ENCODE measurements at regions not wholly inside any gene's neighbourhood (a gene's known extent, or its start where the extent isn't known, plus 50 kb on each side); places are given as distances from the start of the nearest gene placed in this dataset.

GRCh38 chr14:30063746-30064145 is 136.1 kb upstream of the PRKD1 start:
- H2AFZ ChIP-seq (ENCODE audit: low read depth), result no peak overlapping the region
- H3K9me3 ChIP-seq, result no peaks in the 10 kb centered on the region
- no peaks in the 10 kb centered on the region for H3F3A ChIP-seq (replicated peaks; ENCODE audit: insufficient read depth)
- no peak overlapping the region for H3K4me2 ChIP-seq
- no peaks in the 10 kb centered on the region for H3K27me3 ChIP-seq (ENCODE audit: insufficient read depth)
- H3K79me2 ChIP-seq (ENCODE audit: insufficient read depth), result no peaks in the 10 kb centered on the region
- WGBS (ENCODE audit: low lambda C conversion rate), result 0% methylated on average over 2 of the region's 2 CpGs
- DNase-seq, result no peak
- no peaks in the 10 kb centered on the region for H3K9me2 ChIP-seq
- ChIA-PET CTCF (no interaction called here), POLR2A (no interaction called here)
- H3K9ac ChIP-seq, result no peak overlapping the region
- no peak for TF ChIP-seq PBX3 (IDR thresholded peaks at IDR 0.05)
- no peak for TF ChIP-seq FOXM1 (IDR thresholded peaks at IDR 0.05; ENCODE audit: low read depth)
- no peak for TF ChIP-seq REST (IDR thresholded peaks at IDR 0.05; ENCODE audit: low read depth, low read length)
- no peak for TF ChIP-seq RFX5 (IDR thresholded peaks at IDR 0.05; ENCODE audit: low read length)
- TF ChIP-seq TAF1 (IDR thresholded peaks at IDR 0.05; ENCODE audit: borderline replicate concordance, low read depth, low read length), result no peak
- TF ChIP-seq USF1 (IDR thresholded peaks at IDR 0.05; ENCODE audit: borderline replicate concordance, low read depth), result no peak
- no peak for TF ChIP-seq SMC3 (IDR thresholded peaks at IDR 0.05; ENCODE audit: low read depth, low read length)
- TF ChIP-seq ELF1 (IDR thresholded peaks at IDR 0.05), result no peak
- TF ChIP-seq RXRA (IDR thresholded peaks at IDR 0.05; ENCODE audit: borderline replicate concordance, low read depth), result no peak
- no peak for TF ChIP-seq CTCF (IDR thresholded peaks at IDR 0.05)
- no peak for TF ChIP-seq POLR2AphosphoS5 (IDR thresholded peaks at IDR 0.05; ENCODE audit: low read depth, low read length)
- no peak for TF ChIP-seq CHD2 (IDR thresholded peaks at IDR 0.05; ENCODE audit: low read length, partially characterized antibody)
- TF ChIP-seq MAX (IDR thresholded peaks at IDR 0.05; ENCODE audit: low read depth), result no peak
- no peak for TF ChIP-seq TCF12 (IDR thresholded peaks at IDR 0.05)
- no peak for TF ChIP-seq EP300 (IDR thresholded peaks at IDR 0.05; ENCODE audit: borderline replicate concordance in 1 of 2, low read depth in 1 of 2, low read length in 1 of 2)
- H3K27ac ChIP-seq (ENCODE audit: low read depth in 2 of 2, low read length in 1 of 2), result no peak overlapping the region
- no peaks in the 10 kb centered on the region for H3K36me3 ChIP-seq (replicated peaks in 1 of 2; ENCODE audit: control insufficient read depth in 1 of 2, insufficient read depth in 2 of 2, low read length in 1 of 2)
- no peak overlapping the region for H3K4me3 ChIP-seq (ENCODE audit: low read depth in 2 of 2, low read length in 1 of 2)
- H3K4me1 ChIP-seq (ENCODE audit: control insufficient read depth in 1 of 2, insufficient read depth in 2 of 2, low read depth in 1 of 2, low read length in 1 of 2), result no peaks in the 10 kb centered on the region
- no peaks in the 10 kb centered on the region for H4K20me1 ChIP-seq (ENCODE audit: insufficient read depth)

All from SK-N-SH (cell line).